ENCODE measurements at regions not wholly inside any gene's neighbourhood (a gene's known extent, or its start where the extent isn't known, plus 50 kb on each side); places are given as distances from the start of the nearest gene placed in this dataset.

- Mint-ChIP-seq H3K27ac (no peak overlapping the region), H3K4me1 (ENCODE audit: low read depth) (peaks cover 11% of the 10 kb centered on the region), H3K9me3 (no peaks in the 10 kb centered on the region), H3K4me3 (ENCODE audit: low read depth) (no peak overlapping the region), H3K27me3 (ENCODE audit: low read depth) (peaks cover 9% of the 10 kb centered on the region), H3K36me3 (ENCODE audit: low read depth) (no peaks in the 10 kb centered on the region)
- DNase-seq (ENCODE audit: low spot score), result no peak
- intact Hi-C loops (cut with micrococcal nuclease), result no loop called here
Observed at GRCh38 chr9:87827341-87827740, 55.3 kb upstream of the SPATA31E1 start.

GRCh38 chr9:87829756-87830155 lies 52.9 kb upstream of the SPATA31E1 start:
- intact Hi-C loops (cut with micrococcal nuclease), result no loop called here
- DNase-seq (ENCODE audit: low spot score), result no peak
- Mint-ChIP-seq H3K36me3 (ENCODE audit: low read depth) (no peaks in the 10 kb centered on the region), H3K27ac (no peak overlapping the region), H3K4me3 (ENCODE audit: low read depth) (no peak overlapping the region), H3K9me3 (no peaks in the 10 kb centered on the region), H3K27me3 (ENCODE audit: low read depth) (peaks cover 9% of the 10 kb centered on the region), H3K4me1 (ENCODE audit: low read depth) (peaks cover 11% of the 10 kb centered on the region)

DNA sequence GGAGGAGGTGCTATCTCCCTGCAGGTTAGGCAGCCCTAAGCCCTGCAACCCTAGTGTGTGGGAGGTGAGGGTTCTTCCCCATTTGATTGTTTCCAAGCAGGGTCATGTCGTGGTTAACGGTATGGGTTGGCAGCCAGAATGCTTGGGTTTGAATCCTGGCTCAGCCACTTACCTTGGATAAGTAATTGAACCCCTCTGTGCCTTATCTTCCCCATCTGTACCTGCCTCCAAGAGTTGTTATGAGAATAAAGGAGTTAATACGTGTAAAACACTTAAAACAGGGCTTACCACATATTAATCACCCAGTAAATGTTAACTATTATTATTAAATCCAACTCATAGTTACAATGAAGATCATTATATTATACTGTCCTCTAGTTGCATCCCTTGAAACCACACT lies 52.2 kb upstream of the SPATA31E1 start:
- Mint-ChIP-seq H3K4me3 (ENCODE audit: low read depth) (no peak overlapping the region), H3K9me3 (no peaks in the 10 kb centered on the region), H3K36me3 (ENCODE audit: low read depth) (no peaks in the 10 kb centered on the region), H3K27me3 (ENCODE audit: low read depth) (peaks cover 9% of the 10 kb centered on the region), H3K27ac (no peak overlapping the region), H3K4me1 (ENCODE audit: low read depth) (peaks cover 11% of the 10 kb centered on the region)
- intact Hi-C loops (cut with micrococcal nuclease), result no loop called here
- no peak for DNase-seq (ENCODE audit: low spot score)

GRCh38 chr9:87831159-87831558 lies 51.5 kb upstream of the SPATA31E1 start:
- H3K4me3 Mint-ChIP-seq (ENCODE audit: low read depth), result no peak overlapping the region
- DNase-seq (ENCODE audit: low spot score), result no peak
- no peak overlapping the region for H3K27ac Mint-ChIP-seq
- no peaks in the 10 kb centered on the region for H3K9me3 Mint-ChIP-seq
- peaks cover 11% of the 10 kb centered on the region for H3K4me1 Mint-ChIP-seq (ENCODE audit: low read depth)
- intact Hi-C loops (cut with micrococcal nuclease), result no loop called here
- peaks cover 9% of the 10 kb centered on the region for H3K27me3 Mint-ChIP-seq (ENCODE audit: low read depth)
- H3K36me3 Mint-ChIP-seq (ENCODE audit: low read depth), result no peaks in the 10 kb centered on the region
